ENCODE measurements at regions not wholly inside any gene's neighbourhood (a gene's known extent, or its start where the extent isn't known, plus 50 kb on each side); places are given as distances from the start of the nearest gene placed in this dataset.

DNA sequence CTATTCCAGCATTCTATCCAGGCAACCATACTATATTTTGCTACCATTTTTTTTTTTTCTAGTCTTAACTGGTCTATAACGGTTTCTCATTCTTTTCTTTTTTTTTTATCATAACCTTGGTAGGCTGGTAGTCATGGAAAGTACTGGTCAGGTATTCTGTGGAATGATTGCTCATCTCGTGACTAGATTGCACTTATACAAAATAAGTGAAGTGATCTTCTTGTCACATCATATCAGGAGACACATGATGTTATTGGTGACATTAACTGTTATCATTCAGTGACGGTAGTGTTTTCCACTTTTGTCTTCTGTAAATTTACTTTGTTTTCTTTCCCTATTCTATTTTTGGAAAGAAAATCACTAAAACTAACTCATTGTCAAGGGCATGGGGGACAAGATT, 239.3 kb upstream of the SLITRK6 start:
- TF ChIP-seq YY1 (IDR thresholded peaks at IDR 0.05; ENCODE audit: low read depth, low read length) (no peak), KDM1A (IDR thresholded peaks at IDR 0.05; ENCODE audit: borderline replicate concordance, low read length) (no peak), NRF1 (IDR thresholded peaks at IDR 0.05; ENCODE audit: low read depth, low read length) (no peak), POLR2A (IDR thresholded peaks at IDR 0.05; ENCODE audit: control extremely low read depth in 1 of 2, low read depth in 2 of 2, low read length in 2 of 2) (no peak)
- TF ChIP-seq, protein P1, sequence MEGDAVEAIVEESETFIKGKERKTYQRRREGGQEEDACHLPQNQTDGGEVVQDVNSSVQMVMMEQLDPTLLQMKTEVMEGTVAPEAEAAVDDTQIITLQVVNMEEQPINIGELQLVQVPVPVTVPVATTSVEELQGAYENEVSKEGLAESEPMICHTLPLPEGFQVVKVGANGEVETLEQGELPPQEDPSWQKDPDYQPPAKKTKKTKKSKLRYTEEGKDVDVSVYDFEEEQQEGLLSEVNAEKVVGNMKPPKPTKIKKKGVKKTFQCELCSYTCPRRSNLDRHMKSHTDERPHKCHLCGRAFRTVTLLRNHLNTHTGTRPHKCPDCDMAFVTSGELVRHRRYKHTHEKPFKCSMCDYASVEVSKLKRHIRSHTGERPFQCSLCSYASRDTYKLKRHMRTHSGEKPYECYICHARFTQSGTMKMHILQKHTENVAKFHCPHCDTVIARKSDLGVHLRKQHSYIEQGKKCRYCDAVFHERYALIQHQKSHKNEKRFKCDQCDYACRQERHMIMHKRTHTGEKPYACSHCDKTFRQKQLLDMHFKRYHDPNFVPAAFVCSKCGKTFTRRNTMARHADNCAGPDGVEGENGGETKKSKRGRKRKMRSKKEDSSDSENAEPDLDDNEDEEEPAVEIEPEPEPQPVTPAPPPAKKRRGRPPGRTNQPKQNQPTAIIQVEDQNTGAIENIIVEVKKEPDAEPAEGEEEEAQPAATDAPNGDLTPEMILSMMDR (IDR thresholded peaks at IDR 0.05; ENCODE audit: control extremely low read depth in 1 of 3, insufficient read depth in 1 of 3, low read depth in 1 of 3, low read length in 3 of 3) = no peak
- TF ChIP-seq, protein P2, sequence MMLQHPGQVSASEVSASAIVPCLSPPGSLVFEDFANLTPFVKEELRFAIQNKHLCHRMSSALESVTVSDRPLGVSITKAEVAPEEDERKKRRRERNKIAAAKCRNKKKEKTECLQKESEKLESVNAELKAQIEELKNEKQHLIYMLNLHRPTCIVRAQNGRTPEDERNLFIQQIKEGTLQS (IDR thresholded peaks at IDR 0.05; ENCODE audit: insufficient read depth, low read depth, low read length) = no peak
